ENCODE measurements at regions not wholly inside any gene's neighbourhood (a gene's known extent, or its start where the extent isn't known, plus 50 kb on each side); places are given as distances from the start of the nearest gene placed in this dataset.

GRCh38 chr6:37557645-37558114, 58.0 kb upstream of the CCDC167 start:
- TF ChIP-seq MAX (IDR thresholded peaks at IDR 0.05; ENCODE audit: low read depth, low read length), result no peak
- no peak for TF ChIP-seq POLR2A (IDR thresholded peaks at IDR 0.05; ENCODE audit: extremely low read depth, insufficient read length)
- TF ChIP-seq CTCF (IDR thresholded peaks at IDR 0.05; ENCODE audit: low read depth, low read length), result no peak
- TF ChIP-seq MYC (IDR thresholded peaks at IDR 0.05; ENCODE audit: low read depth, low read length), result no peak
- no peak overlapping the region for H3K4me3 ChIP-seq (ENCODE audit: low read depth, low read length)
- DNase-seq (ENCODE audit: low read depth), result no peak

DNA sequence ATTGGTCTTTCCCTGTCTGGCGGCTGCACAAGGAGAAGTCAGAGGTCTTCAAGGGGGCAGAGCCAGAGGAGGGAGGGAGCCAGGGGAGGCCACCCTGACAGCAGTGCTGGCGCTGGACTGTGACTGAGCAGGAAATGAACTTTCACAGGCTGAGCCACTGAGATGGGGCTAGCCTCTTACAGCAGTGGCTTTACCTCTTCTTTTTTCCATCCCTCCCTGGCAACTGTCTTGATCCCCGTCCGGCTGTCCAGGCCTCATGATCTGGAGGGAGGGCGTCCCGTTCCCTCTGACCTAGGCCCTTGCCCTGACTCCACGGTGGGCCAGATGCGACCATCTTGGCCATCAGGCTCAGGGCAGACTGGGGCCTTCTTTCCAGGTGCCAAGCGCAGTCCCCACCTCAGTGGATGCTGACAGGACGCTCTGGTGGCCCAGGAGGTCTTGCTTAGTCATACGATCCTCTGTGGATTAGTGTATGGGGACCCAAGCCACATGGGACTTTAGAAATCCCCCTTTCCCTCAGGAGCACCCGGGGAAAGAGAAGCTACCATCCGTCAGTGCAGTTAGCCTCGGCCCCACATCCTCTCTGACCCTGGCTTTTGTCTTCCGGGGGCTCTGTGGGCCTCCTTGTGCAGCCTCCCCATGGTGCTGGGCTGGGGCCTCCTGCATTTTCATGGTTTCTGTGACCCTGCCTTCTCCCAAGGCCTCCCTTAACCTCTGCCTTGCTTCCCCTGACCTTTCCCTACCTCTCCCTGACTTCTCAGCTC, 57.4 kb upstream of the CCDC167 start:
- H3K4me3 ChIP-seq (ENCODE audit: low read depth, low read length), result no peak overlapping the region
- TF ChIP-seq MYC (IDR thresholded peaks at IDR 0.05; ENCODE audit: low read depth, low read length), result no peak
- TF ChIP-seq MAX (IDR thresholded peaks at IDR 0.05; ENCODE audit: low read depth, low read length), result no peak
- TF ChIP-seq POLR2A (IDR thresholded peaks at IDR 0.05; ENCODE audit: extremely low read depth, insufficient read length), result no peak
- TF ChIP-seq CTCF (IDR thresholded peaks at IDR 0.05; ENCODE audit: low read depth, low read length), result no peak
- DNase-seq (ENCODE audit: low read depth), result no peak

- DNase-seq (ENCODE audit: low read depth), result no peak
- TF ChIP-seq POLR2A (IDR thresholded peaks at IDR 0.05; ENCODE audit: extremely low read depth, insufficient read length) (no peak), MYC (IDR thresholded peaks at IDR 0.05; ENCODE audit: low read depth, low read length) (no peak), CTCF (IDR thresholded peaks at IDR 0.05; ENCODE audit: low read depth, low read length) (no peak), MAX (IDR thresholded peaks at IDR 0.05; ENCODE audit: low read depth, low read length) (no peak)
- H3K4me3 ChIP-seq (ENCODE audit: low read depth, low read length), result no peak overlapping the region
Measured at GRCh38 chr6:37555040-37555781, 55.5 kb upstream of the CCDC167 start.

GRCh38 chr6:37554480-37554819, 54.8 kb upstream of the CCDC167 start:
- TF ChIP-seq MYC (IDR thresholded peaks at IDR 0.05; ENCODE audit: low read depth, low read length) (no peak), CTCF (IDR thresholded peaks at IDR 0.05; ENCODE audit: low read depth, low read length) (no peak), POLR2A (IDR thresholded peaks at IDR 0.05; ENCODE audit: extremely low read depth, insufficient read length) (no peak), MAX (IDR thresholded peaks at IDR 0.05; ENCODE audit: low read depth, low read length) (no peak)
- H3K4me3 ChIP-seq (ENCODE audit: low read depth, low read length), result no peak overlapping the region
- DNase-seq (ENCODE audit: low read depth), result no peak

GRCh38 chr6:37552267-37552666, 52.6 kb upstream of the CCDC167 start:
- no peak for DNase-seq (ENCODE audit: low read depth)
- H3K4me3 ChIP-seq (ENCODE audit: low read depth, low read length), result no peak overlapping the region
- TF ChIP-seq CTCF (IDR thresholded peaks at IDR 0.05; ENCODE audit: low read depth, low read length) (no peak), POLR2A (IDR thresholded peaks at IDR 0.05; ENCODE audit: extremely low read depth, insufficient read length) (no peak), MYC (IDR thresholded peaks at IDR 0.05; ENCODE audit: low read depth, low read length) (no peak)

Measured in NB4 (cell line).